Natural killer cell (primary cell): ENCODE measurements at regions not wholly inside any gene's neighbourhood (a gene's known extent, or its start where the extent isn't known, plus 50 kb on each side); places are given as distances from the start of the nearest gene placed in this dataset.

Source experiments
- ATAC-seq, 3 donors: fragments of 150-1000 bp in 2 of 3; fragments of 200-7000 bp in 1 of 3; cut with Tn5 transposase; 1 replicate in 1 of 3; 2 replicates in 2 of 3; pipeline ENCODE4 v1.10.0; 2021; ENCODE audit warnings: mild to moderate bottlenecking in 2 of 3, moderate library complexity in 2 of 3
- DNase-seq, 2 donors: peaks; one replicate each; pipeline versions ENCODE4 v3.0.0 to v3.0.0-alpha.2; 2013 to 2021; ENCODE audit warnings: mixed read lengths in 1 of 2
- H3K27ac ChIP-seq: one replicate; pipeline ENCODE4 v1.5.1; 2013; ENCODE audit warnings: mild to moderate bottlenecking, low read length
- H3K27me3 ChIP-seq: one replicate; pipeline ENCODE4 v1.6.1; 2013; ENCODE audit warnings: low read length; ENCODE audit not compliant: control insufficient read depth, insufficient read depth
- H3K36me3 ChIP-seq: one replicate; pipeline ENCODE4 v1.6.1; 2013; ENCODE audit warnings: low read length; ENCODE audit not compliant: control insufficient read depth, insufficient read depth
- H3K4me1 ChIP-seq: one replicate; pipeline ENCODE4 v1.6.1; 2013; ENCODE audit warnings: low read length; ENCODE audit not compliant: control insufficient read depth, insufficient read depth
- H3K4me3 ChIP-seq: one replicate; pipeline ENCODE4 v1.5.1; 2013; ENCODE audit warnings: low read length
- H3K9me3 ChIP-seq: one replicate; pipeline ENCODE4 v1.6.1; 2013; ENCODE audit warnings: low read length; ENCODE audit not compliant: control insufficient read depth, insufficient read depth
- H3K27ac Mint-ChIP-seq, 2 donors: one replicate each; pipeline ENCODE4 v1.8.0; 2022; ENCODE audit warnings: mild to moderate bottlenecking in 2 of 2, mixed read lengths in 2 of 2, moderate library complexity in 1 of 2
- H3K27me3 Mint-ChIP-seq, 2 donors: one replicate each; pipeline ENCODE4 v1.8.0; 2022; ENCODE audit warnings: low read depth in 2 of 2, mixed read lengths in 2 of 2
- H3K36me3 Mint-ChIP-seq: one replicate; pipeline ENCODE4 v1.8.0; 2022; ENCODE audit warnings: mixed read lengths
- H3K4me1 Mint-ChIP-seq, 2 donors: one replicate each; pipeline ENCODE4 v1.8.0; 2022; ENCODE audit warnings: mixed read lengths in 2 of 2
- H3K4me3 Mint-ChIP-seq: one replicate; pipeline ENCODE4 v1.8.0; 2022; ENCODE audit warnings: mild to moderate bottlenecking, moderate library complexity, mixed read lengths
- H3K9me3 Mint-ChIP-seq, 2 donors: one replicate each; pipeline ENCODE4 v1.8.0; 2022; ENCODE audit warnings: mixed read lengths in 2 of 2
- WGBS: methylation state at CpG from one replicate; pipeline ENCODE4 v1.1.7; 2013; ENCODE audit warnings: missing lambda C conversion rate; ENCODE audit not compliant: insufficient coverage; 5-methylcytosine and 5-hydroxymethylcytosine counted together
- intact Hi-C: fragments of 100-400 bp; cut with micrococcal nuclease; formaldehyde crosslinking; loops from one replicate; pipeline ENCODE4 v1.14.2; 2022
- TF ChIP-seq, protein P1 (sequence below): fragments of 200-600 bp; IDR thresholded peaks from one replicate; pipeline ENCODE4 v1.8.0; 2022; ENCODE audit warnings: antibody characterized with exemption

- 16% methylated on average over 44 of the region's 44 CpGs for WGBS
- Mint-ChIP-seq H3K4me3 (no peak overlapping the region), H3K27ac (no peak overlapping the region), H3K36me3 (no peaks in the 10 kb centered on the region), H3K27me3 (peaks cover 26 to 28% of the 10 kb centered on the region in 2 donors), H3K9me3 (peaks cover 0 to 3% of the 10 kb centered on the region in 2 donors), H3K4me1 (no peaks in the 10 kb centered on the region)
- no peaks in the 10 kb centered on the region for H3K4me1 ChIP-seq
- H3K27me3 ChIP-seq = peaks cover 2% of the 10 kb centered on the region
- intact Hi-C loops = no loop called here
- no peak for DNase-seq
- no peaks in the 10 kb centered on the region for H3K9me3 ChIP-seq
- H3K36me3 ChIP-seq = no peaks in the 10 kb centered on the region
- no peak for ATAC-seq
- TF ChIP-seq, protein P1, sequence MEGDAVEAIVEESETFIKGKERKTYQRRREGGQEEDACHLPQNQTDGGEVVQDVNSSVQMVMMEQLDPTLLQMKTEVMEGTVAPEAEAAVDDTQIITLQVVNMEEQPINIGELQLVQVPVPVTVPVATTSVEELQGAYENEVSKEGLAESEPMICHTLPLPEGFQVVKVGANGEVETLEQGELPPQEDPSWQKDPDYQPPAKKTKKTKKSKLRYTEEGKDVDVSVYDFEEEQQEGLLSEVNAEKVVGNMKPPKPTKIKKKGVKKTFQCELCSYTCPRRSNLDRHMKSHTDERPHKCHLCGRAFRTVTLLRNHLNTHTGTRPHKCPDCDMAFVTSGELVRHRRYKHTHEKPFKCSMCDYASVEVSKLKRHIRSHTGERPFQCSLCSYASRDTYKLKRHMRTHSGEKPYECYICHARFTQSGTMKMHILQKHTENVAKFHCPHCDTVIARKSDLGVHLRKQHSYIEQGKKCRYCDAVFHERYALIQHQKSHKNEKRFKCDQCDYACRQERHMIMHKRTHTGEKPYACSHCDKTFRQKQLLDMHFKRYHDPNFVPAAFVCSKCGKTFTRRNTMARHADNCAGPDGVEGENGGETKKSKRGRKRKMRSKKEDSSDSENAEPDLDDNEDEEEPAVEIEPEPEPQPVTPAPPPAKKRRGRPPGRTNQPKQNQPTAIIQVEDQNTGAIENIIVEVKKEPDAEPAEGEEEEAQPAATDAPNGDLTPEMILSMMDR = no peak
- no peak overlapping the region for H3K27ac ChIP-seq
- no peak overlapping the region for H3K4me3 ChIP-seq
Observed at GRCh38 chr7:157077986-157078644, 60.6 kb upstream of the UBE3C start.

GRCh38 chr7:157079116-157079515 lies 59.6 kb upstream of the UBE3C start:
- H3K36me3 Mint-ChIP-seq = no peaks in the 10 kb centered on the region
- no peak overlapping the region for H3K27ac Mint-ChIP-seq
- Histone ChIP-seq H3K27ac (no peak overlapping the region), H3K4me1 (no peaks in the 10 kb centered on the region), H3K36me3 (no peaks in the 10 kb centered on the region), H3K27me3 (peaks cover 2% of the 10 kb centered on the region), H3K4me3 (no peak overlapping the region), H3K9me3 (peaks cover 8% of the 10 kb centered on the region)
- peaks cover 19 to 26% of the 10 kb centered on the region in 2 donors for H3K27me3 Mint-ChIP-seq
- intact Hi-C loops = no loop called here
- WGBS = 88% methylated on average over 7 of the region's 7 CpGs
- peaks cover 0 to 4% of the 10 kb centered on the region in 2 donors for H3K9me3 Mint-ChIP-seq
- TF ChIP-seq, protein P1 = no peak
- no peak for ATAC-seq
- no peak for DNase-seq
- H3K4me3 Mint-ChIP-seq = no peak overlapping the region
- no peaks in the 10 kb centered on the region for H3K4me1 Mint-ChIP-seq

- peaks cover 0 to 5% of the 10 kb centered on the region in 2 donors for H3K9me3 Mint-ChIP-seq
- no peaks in the 10 kb centered on the region for H3K36me3 Mint-ChIP-seq
- H3K4me1 Mint-ChIP-seq = no peaks in the 10 kb centered on the region
- H3K4me3 ChIP-seq = no peak overlapping the region
- H3K4me1 ChIP-seq = no peaks in the 10 kb centered on the region
- TF ChIP-seq, protein P1 = no peak
- intact Hi-C loops = no loop called here
- no peak for DNase-seq
- no peak for ATAC-seq
- WGBS = 91% methylated on average over 10 of the region's 10 CpGs
- no peak overlapping the region for H3K4me3 Mint-ChIP-seq
- peaks cover 12 to 26% of the 10 kb centered on the region in 2 donors for H3K27me3 Mint-ChIP-seq
- H3K27ac ChIP-seq = no peak overlapping the region
- H3K36me3 ChIP-seq = no peaks in the 10 kb centered on the region
- peaks cover 2% of the 10 kb centered on the region for H3K27me3 ChIP-seq
- H3K27ac Mint-ChIP-seq = no peak overlapping the region
- H3K9me3 ChIP-seq = peaks cover 18% of the 10 kb centered on the region
Observed at GRCh38 chr7:157080111-157080730, 58.5 kb upstream of the UBE3C start.
